MCF 10A (cell line): ENCODE measurements at regions not wholly inside any gene's neighbourhood (a gene's known extent, or its start where the extent isn't known, plus 50 kb on each side); places are given as distances from the start of the nearest gene placed in this dataset.
"Not testable (repeated sequence)": the region's sequence is repeated elsewhere in the genome, so short reads cannot be mapped to it uniquely, and the experiment has no call there.

Experiments
- BruUV-seq: library from RNA; stranded (reverse); fragments of 400-500 nt; replicated peaks from 2 replicates; lab custom pipeline; 2021; lab: Mats Ljungman, UMichigan
- CTCF ChIA-PET: fragments of 300-600 bp; sonication (Branson Sonifier 250); formaldehyde crosslinking; extraction: SDS; loops from one replicate; lab custom pipeline; 2021; ENCODE audit warnings: antibody characterized with exemption, inconsistent platforms; lab: Yijun Ruan, JAX
- POLR2A ChIA-PET: fragments of 300-600, 350-650 bp; sonication (Branson Sonifier 250); formaldehyde crosslinking; extraction: SDS; loops from one replicate; lab custom pipeline; 2020; ENCODE audit warnings: antibody characterized with exemption, inconsistent platforms; lab: Yijun Ruan, JAX
- DNase-seq: peaks from one replicate; pipeline ENCODE4 v3.0.0-alpha.2; 2018; ENCODE audit not compliant: unreplicated experiment
- H3K27ac Mint-ChIP-seq: one replicate; pipeline ENCODE4 v1.8.0; 2022; ENCODE audit warnings: mild to moderate bottlenecking, low read depth, mixed read lengths; ENCODE audit not compliant: unreplicated experiment
- H3K27me3 Mint-ChIP-seq: one replicate; pipeline ENCODE4 v1.8.0; 2022; ENCODE audit warnings: mixed read lengths; ENCODE audit not compliant: insufficient read depth, unreplicated experiment
- H3K36me3 Mint-ChIP-seq: one replicate; pipeline ENCODE4 v1.8.0; 2022; ENCODE audit warnings: mild to moderate bottlenecking, moderate library complexity, mixed read lengths; ENCODE audit not compliant: insufficient read depth, unreplicated experiment
- H3K4me1 Mint-ChIP-seq: one replicate; pipeline ENCODE4 v1.8.0; 2022; ENCODE audit warnings: mixed read lengths; ENCODE audit not compliant: insufficient read depth, unreplicated experiment
- H3K4me3 Mint-ChIP-seq: one replicate; pipeline ENCODE4 v1.8.0; 2022; ENCODE audit warnings: mild to moderate bottlenecking, moderate library complexity, mixed read lengths; ENCODE audit not compliant: unreplicated experiment
- H3K9me3 Mint-ChIP-seq: one replicate; pipeline ENCODE4 v1.8.0; 2022; ENCODE audit warnings: mixed read lengths; ENCODE audit not compliant: unreplicated experiment
- intact Hi-C: fragments of 100-400 bp; cut with micrococcal nuclease; formaldehyde crosslinking; loops from 2 replicates; pipeline ENCODE4 v1.14.1; 2022
- TF ChIP-seq, protein P1 (sequence below): fragments of 200-600 bp; IDR thresholded peaks from one replicate; pipeline ENCODE4 v1.8.0; 2022; ENCODE audit warnings: antibody characterized with exemption, mild to moderate bottlenecking; ENCODE audit not compliant: unreplicated experiment

GRCh38 chr10:5576780-5577624, 52.2 kb downstream of the CALML3 start:
- H3K27me3 Mint-ChIP-seq, result no peaks in the 10 kb centered on the region
- H3K36me3 Mint-ChIP-seq, result no peaks in the 10 kb centered on the region
- intact Hi-C loops, result no loop called here
- ChIA-PET CTCF (no interaction called here), POLR2A (no interaction called here)
- no peak overlapping the region for H3K27ac Mint-ChIP-seq
- BruUV-seq, result no TSS peak
- TF ChIP-seq, protein P1, sequence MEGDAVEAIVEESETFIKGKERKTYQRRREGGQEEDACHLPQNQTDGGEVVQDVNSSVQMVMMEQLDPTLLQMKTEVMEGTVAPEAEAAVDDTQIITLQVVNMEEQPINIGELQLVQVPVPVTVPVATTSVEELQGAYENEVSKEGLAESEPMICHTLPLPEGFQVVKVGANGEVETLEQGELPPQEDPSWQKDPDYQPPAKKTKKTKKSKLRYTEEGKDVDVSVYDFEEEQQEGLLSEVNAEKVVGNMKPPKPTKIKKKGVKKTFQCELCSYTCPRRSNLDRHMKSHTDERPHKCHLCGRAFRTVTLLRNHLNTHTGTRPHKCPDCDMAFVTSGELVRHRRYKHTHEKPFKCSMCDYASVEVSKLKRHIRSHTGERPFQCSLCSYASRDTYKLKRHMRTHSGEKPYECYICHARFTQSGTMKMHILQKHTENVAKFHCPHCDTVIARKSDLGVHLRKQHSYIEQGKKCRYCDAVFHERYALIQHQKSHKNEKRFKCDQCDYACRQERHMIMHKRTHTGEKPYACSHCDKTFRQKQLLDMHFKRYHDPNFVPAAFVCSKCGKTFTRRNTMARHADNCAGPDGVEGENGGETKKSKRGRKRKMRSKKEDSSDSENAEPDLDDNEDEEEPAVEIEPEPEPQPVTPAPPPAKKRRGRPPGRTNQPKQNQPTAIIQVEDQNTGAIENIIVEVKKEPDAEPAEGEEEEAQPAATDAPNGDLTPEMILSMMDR, result no peak
- peaks cover 20% of the 10 kb centered on the region for H3K4me1 Mint-ChIP-seq
- peaks cover 7% of the 10 kb centered on the region for H3K9me3 Mint-ChIP-seq
- no peak for DNase-seq
- H3K4me3 Mint-ChIP-seq, result no peak overlapping the region

GRCh38 chr10:5580038-5580428, 55.3 kb downstream of the CALML3 start:
- intact Hi-C loops, BruUV-seq, H3K27ac Mint-ChIP-seq, DNase-seq, H3K4me3 Mint-ChIP-seq, H3K27me3 Mint-ChIP-seq, H3K9me3 Mint-ChIP-seq, H3K36me3 Mint-ChIP-seq: not testable (repeated sequence)
- ChIA-PET POLR2A (interaction anchor here (1.0 to 1.8 kb wide), 5 partner anchors 15 to 135 kb away, joined by 3 to 8 read pairs (median 3); no protein-coding TSS in a partner anchor), CTCF (interaction anchor here (1.4 kb wide), 1 partner anchor 43 kb away, joined by 4 read pairs; no protein-coding TSS in a partner anchor)
- peaks cover 27% of the 10 kb centered on the region for H3K4me1 Mint-ChIP-seq

- intact Hi-C loops, result no loop called here
- BruUV-seq, result no TSS peak
- Mint-ChIP-seq H3K4me3 (no peak overlapping the region), H3K9me3 (peaks cover 7% of the 10 kb centered on the region), H3K4me1 (peaks cover 27% of the 10 kb centered on the region), H3K27ac (no peak overlapping the region), H3K27me3 (no peaks in the 10 kb centered on the region), H3K36me3 (no peaks in the 10 kb centered on the region)
- no peak for DNase-seq
- TF ChIP-seq, protein P1, result no peak
- POLR2A ChIA-PET, result interaction anchor here (1.3 to 5.3 kb wide), 4 partner anchors 18 to 98 kb away, joined by 3 to 88 read pairs (median 31); no protein-coding TSS in a partner anchor
- CTCF ChIA-PET, result no interaction called here
Observed at GRCh38 chr10:5581670-5582566, 57.2 kb downstream of the CALML3 start.

- POLR2A ChIA-PET, result interaction anchor here (0.7 to 5.3 kb wide), 9 partner anchors 14 to 292 kb away, joined by 3 to 88 read pairs (median 31); no protein-coding TSS in a partner anchor
- Mint-ChIP-seq H3K4me3 (no peak overlapping the region), H3K4me1 (peaks cover 27% of the 10 kb centered on the region), H3K36me3 (no peaks in the 10 kb centered on the region), H3K9me3 (peaks cover 7% of the 10 kb centered on the region), H3K27ac (peak overlapping the region; percentile 92), H3K27me3 (no peaks in the 10 kb centered on the region)
- TF ChIP-seq, protein P1, result peak; percentile 11
- no TSS peak for BruUV-seq
- intact Hi-C loops, result no loop called here
- no peak for DNase-seq
- CTCF ChIA-PET, result interaction anchor here (3.5 kb wide), 1 partner anchor 40 kb away, joined by 20 read pairs; no protein-coding TSS in a partner anchor
Observed at GRCh38 chr10:5582736-5583135, 58.0 kb downstream of the CALML3 start.
